GM23248 (cell line): ENCODE measurements at regions not wholly inside any gene's neighbourhood (a gene's known extent, or its start where the extent isn't known, plus 50 kb on each side); places are given as distances from the start of the nearest gene placed in this dataset.
"Not testable (repeated sequence)": the region's sequence is repeated elsewhere in the genome, so short reads cannot be mapped to it uniquely, and the experiment has no call there.

Experiments used
- DNase-seq: peaks from one replicate; pipeline ENCODE4 v3.0.0-alpha.2; 2015
- H2AFZ ChIP-seq: fragments of 200-600 bp; sonication (generic); 2 replicates; pipeline ENCODE4 v1.6.1; 2016; ENCODE audit warnings: antibody characterized with exemption
- H3F3A ChIP-seq: fragments of 200-600 bp; sonication (generic); 2 replicates; pipeline ENCODE4 v1.6.1; 2016; ENCODE audit warnings: mild to moderate bottlenecking, antibody characterized with exemption, mixed run types; ENCODE audit not compliant: insufficient read depth
- H3K27ac ChIP-seq: fragments of 200-600 bp; sonication (generic); 2 replicates; pipeline ENCODE4 v1.5.1; 2016; ENCODE audit warnings: mild to moderate bottlenecking
- H3K27me3 ChIP-seq: fragments of 200-600 bp; sonication (generic); replicated peaks from 2 replicates; pipeline ENCODE4 v1.6.1; 2016; ENCODE audit warnings: mild to moderate bottlenecking; ENCODE audit not compliant: insufficient read depth
- H3K36me3 ChIP-seq: fragments of 200-600 bp; sonication (generic); 2 replicates; pipeline ENCODE4 v1.6.1; 2016; ENCODE audit warnings: low read depth, mild to moderate bottlenecking
- H3K4me1 ChIP-seq: fragments of 200-600 bp; sonication (generic); 2 replicates; pipeline ENCODE4 v1.6.1; 2016; ENCODE audit warnings: mild to moderate bottlenecking; ENCODE audit not compliant: insufficient read depth
- H3K4me2 ChIP-seq: fragments of 200-600 bp; sonication (generic); one replicate; pipeline ENCODE4 v1.6.1; 2016; ENCODE audit warnings: mild to moderate bottlenecking; ENCODE audit not compliant: unreplicated experiment
- H3K4me3 ChIP-seq: fragments of 200-600 bp; sonication (generic); 2 replicates; pipeline ENCODE4 v1.5.1; 2016; ENCODE audit warnings: mild to moderate bottlenecking
- H3K79me2 ChIP-seq: fragments of 200-600 bp; sonication (generic); 2 replicates; pipeline ENCODE4 v1.6.1; 2016; ENCODE audit warnings: mild to moderate bottlenecking; ENCODE audit not compliant: insufficient read depth
- H3K9ac ChIP-seq: fragments of 200-600 bp; sonication (generic); 2 replicates; pipeline ENCODE4 v1.6.1; 2016; ENCODE audit warnings: mild to moderate bottlenecking
- H3K9me2 ChIP-seq: fragments of 200-600 bp; sonication (generic); 2 replicates; pipeline ENCODE4 v1.6.1; 2016; ENCODE audit warnings: mixed run types, mild to moderate bottlenecking, moderate library complexity; ENCODE audit not compliant: insufficient read depth
- H3K9me3 ChIP-seq: fragments of 200-600 bp; sonication (generic); one replicate; pipeline ENCODE4 v1.6.1; 2017; ENCODE audit warnings: low read depth
- H4K20me1 ChIP-seq: fragments of 200-600 bp; sonication (generic); 2 replicates; pipeline ENCODE4 v1.6.0; 2016; ENCODE audit not compliant: insufficient read depth
- EZH2 ChIP-seq: fragments of 200-600 bp; sonication (generic); IDR thresholded peaks from 2 replicates; pipeline ENCODE4 v1.6.1; 2018; ENCODE audit warnings: antibody characterized with exemption, mild to moderate bottlenecking; ENCODE audit not compliant: insufficient read depth, poor library complexity, severe bottlenecking
- EZH2phosphoT487 ChIP-seq: fragments of 200-600 bp; sonication (generic); IDR thresholded peaks from 2 replicates; pipeline ENCODE4 v1.6.1; 2018; ENCODE audit warnings: antibody characterized with exemption, moderate library complexity, mild to moderate bottlenecking, low read depth; ENCODE audit not compliant: insufficient read depth
- WGBS, 2 experiments: methylation state at CpG; one replicate each; pipeline ENCODE4 v1.1.6; 2015 to 2017; ENCODE audit warnings: low lambda C conversion rate in 2 of 2, low coverage in 1 of 2; ENCODE audit errors: missing lambda C conversion rate in 2 of 2; 5-methylcytosine and 5-hydroxymethylcytosine counted together
- in situ Hi-C: fragments of 300-500 bp; cut with MboI; formaldehyde crosslinking; loops from 2 replicates; pipeline ENCODE4 v1.15.0; 2020

DNA sequence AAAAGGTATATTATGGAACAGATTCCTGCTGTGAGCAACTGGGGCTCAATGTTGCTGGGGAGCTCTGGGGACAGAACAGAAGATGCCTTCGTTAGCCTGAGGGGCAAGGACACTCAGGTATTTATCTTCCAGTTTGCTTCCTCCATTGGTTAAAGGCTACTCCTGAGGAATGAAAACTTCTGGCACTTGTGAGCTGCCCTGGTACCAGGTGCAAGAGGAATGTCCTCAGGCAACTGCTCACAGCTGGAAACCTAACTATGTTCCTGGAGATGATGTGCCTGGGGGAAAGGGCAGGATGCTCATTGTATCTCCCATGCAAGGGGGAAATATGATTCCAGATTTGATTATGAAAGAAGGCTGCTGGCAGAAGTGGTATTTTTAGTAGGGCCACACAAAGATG is 54.0 kb upstream of the BBX start:
- Histone ChIP-seq H3K9ac (no peak overlapping the region), H3K36me3 (no peaks in the 10 kb centered on the region), H3K4me2 (no peak overlapping the region), H3K9me3 (no peaks in the 10 kb centered on the region), H3F3A (no peaks in the 10 kb centered on the region), H3K9me2 (no peaks in the 10 kb centered on the region), H3K79me2 (no peaks in the 10 kb centered on the region), H2AFZ (no peak overlapping the region), H3K4me3 (no peak overlapping the region), H3K27ac (no peak overlapping the region), H3K27me3 (no peaks in the 10 kb centered on the region), H4K20me1 (no peaks in the 10 kb centered on the region), H3K4me1 (no peaks in the 10 kb centered on the region)
- 60 to 64% methylated on average over 1 of the region's 1 CpG for WGBS, 2 experiments
- TF ChIP-seq EZH2: no peak
- TF ChIP-seq EZH2phosphoT487: no peak
- in situ Hi-C loops: no loop called here
- DNase-seq: no peak

DNA sequence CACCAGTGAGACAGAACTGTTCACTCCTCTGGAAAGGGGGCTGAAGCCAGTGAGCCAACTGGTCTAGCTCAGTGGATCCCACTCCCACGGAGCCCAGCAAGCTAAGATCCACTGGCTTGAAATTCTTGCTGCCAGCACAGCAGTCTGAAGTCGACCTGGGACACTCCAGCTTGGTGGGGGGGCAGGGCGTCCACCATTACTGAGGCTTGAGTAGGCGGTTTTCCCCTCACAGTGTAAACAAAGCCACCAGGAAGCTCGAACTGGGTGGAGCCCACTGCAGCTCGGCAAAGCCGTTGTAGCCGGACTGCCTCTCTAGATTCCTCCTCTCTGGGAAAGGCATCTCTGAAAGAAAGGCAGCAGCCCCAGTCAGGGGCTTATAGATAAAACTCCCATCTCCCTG is 52.3 kb upstream of the BBX start:
- H3K9me2 ChIP-seq, H3K9ac ChIP-seq, H3K4me2 ChIP-seq, H3K27me3 ChIP-seq, H3F3A ChIP-seq, DNase-seq, H3K4me3 ChIP-seq, H4K20me1 ChIP-seq, H3K27ac ChIP-seq, in situ Hi-C loops, H3K36me3 ChIP-seq, H2AFZ ChIP-seq, H3K79me2 ChIP-seq, H3K9me3 ChIP-seq, H3K4me1 ChIP-seq: not testable (repeated sequence)
- 67 to 75% methylated on average over 7 to 8 of the region's 8 CpGs for WGBS, 2 experiments
